GM21737 (cell line): ENCODE measurements at regions not wholly inside any gene's neighbourhood (a gene's known extent, or its start where the extent isn't known, plus 50 kb on each side); places are given as distances from the start of the nearest gene placed in this dataset.
"Not testable (repeated sequence)": the region's sequence is repeated elsewhere in the genome, so short reads cannot be mapped to it uniquely, and the experiment has no call there.

Experiments used
- ATAC-seq: cut with Tn5 transposase; IDR thresholded peaks from one replicate; pipeline ENCODE4 v1.9.1; 2021; ENCODE audit warnings: mild to moderate bottlenecking, moderate library complexity; ENCODE audit not compliant: unreplicated experiment

GRCh38 chr3:20924646-20925385, 738.8 kb upstream of the SGO1 start:
- no peak for ATAC-seq

- not testable (repeated sequence) for ATAC-seq
Measured at GRCh38 chr3:20921112-20921511, 735.1 kb upstream of the SGO1 start.

GRCh38 chr3:20916951-20917606, 731.1 kb upstream of the SGO1 start:
- no peak for ATAC-seq

GRCh38 chr3:20914310-20914709, 728.3 kb upstream of the SGO1 start:
- ATAC-seq: no peak

GRCh38 chr3:20912406-20912805, 726.4 kb upstream of the SGO1 start:
- ATAC-seq: no peak

GRCh38 chr3:20909511-20909910, 723.5 kb upstream of the SGO1 start:
- no peak for ATAC-seq

GRCh38 chr3:20905210-20905805, 719.3 kb upstream of the SGO1 start:
- no peak for ATAC-seq

GRCh38 chr3:20904671-20905070, 718.7 kb upstream of the SGO1 start:
- no peak for ATAC-seq

GRCh38 chr3:20898962-20899361, 713.0 kb upstream of the SGO1 start:
- ATAC-seq: no peak

- no peak for ATAC-seq
Measured at GRCh38 chr3:20890111-20890519, 704.1 kb upstream of the SGO1 start.

- ATAC-seq: no peak
Measured at GRCh38 chr3:20878691-20879090, 692.7 kb upstream of the SGO1 start.

GRCh38 chr3:20873235-20873634, 687.2 kb upstream of the SGO1 start:
- no peak for ATAC-seq

GRCh38 chr3:20870106-20870899, 684.3 kb upstream of the SGO1 start:
- ATAC-seq: no peak

GRCh38 chr3:20865803-20866202, 679.8 kb upstream of the SGO1 start:
- ATAC-seq: no peak

GRCh38 chr3:20861454-20861853, 675.4 kb upstream of the SGO1 start:
- no peak for ATAC-seq

- ATAC-seq: no peak
Measured at GRCh38 chr3:20857636-20858035, 671.6 kb upstream of the SGO1 start.

- ATAC-seq: no peak
Measured at GRCh38 chr3:20853890-20854289, 667.9 kb upstream of the SGO1 start.

- ATAC-seq: no peak
Measured at GRCh38 chr3:20852712-20853111, 666.7 kb upstream of the SGO1 start.

- no peak for ATAC-seq
Measured at GRCh38 chr3:20849975-20850374, 664.0 kb upstream of the SGO1 start.

GRCh38 chr3:20846832-20847231, 660.8 kb upstream of the SGO1 start:
- no peak for ATAC-seq

- ATAC-seq: no peak
Measured at GRCh38 chr3:20846066-20846465, 660.1 kb upstream of the SGO1 start.
